Liver (tissue), 8 donors: ENCODE measurements at regions not wholly inside any gene's neighbourhood (a gene's known extent, or its start where the extent isn't known, plus 50 kb on each side); places are given as distances from the start of the nearest gene placed in this dataset.

Source experiments
- DNase-seq: peaks from one replicate; pipeline ENCODE4 v3.0.0-alpha.2; 2017; ENCODE audit warnings: low spot score
- H3K27ac ChIP-seq, 2 donors: one replicate each; pipeline ENCODE4 v1.7.0; 2013; ENCODE audit warnings: inconsistent platforms in 2 of 2, low read length in 2 of 2, control low read depth in 1 of 2, low read depth in 1 of 2, mild to moderate bottlenecking in 1 of 2
- H3K27me3 ChIP-seq, 4 donors: one replicate each; pipeline versions ENCODE4 v1.6.1 to v1.7.0; 2013; ENCODE audit warnings: low read length in 3 of 4, inconsistent platforms in 1 of 4, mild to moderate bottlenecking in 1 of 4, moderate library complexity in 1 of 4; ENCODE audit not compliant: control insufficient read depth in 4 of 4, insufficient read depth in 4 of 4
- H3K36me3 ChIP-seq, 4 donors: one replicate each; pipeline versions ENCODE4 v1.6.1 to v1.7.0; 2013; ENCODE audit warnings: low read length in 3 of 4, mild to moderate bottlenecking in 3 of 4, low read depth in 1 of 4, moderate library complexity in 1 of 4; ENCODE audit not compliant: control insufficient read depth in 4 of 4, insufficient read depth in 3 of 4
- H3K4me1 ChIP-seq, 4 donors: one replicate each; pipeline versions ENCODE4 v1.6.1 to v1.7.0; 2013; ENCODE audit warnings: low read length in 3 of 4, mild to moderate bottlenecking in 3 of 4, moderate library complexity in 1 of 4; ENCODE audit not compliant: control insufficient read depth in 4 of 4, insufficient read depth in 4 of 4
- H3K4me3 ChIP-seq, 3 donors: one replicate each; pipeline versions ENCODE4 v1.6.1 to v1.7.0; 2013; ENCODE audit warnings: low read length in 3 of 3, control low read depth in 1 of 3, low read depth in 1 of 3, mild to moderate bottlenecking in 1 of 3
- H3K9ac ChIP-seq, 2 donors: one replicate each; pipeline ENCODE4 v1.7.0; 2013; ENCODE audit warnings: low read length in 2 of 2, mild to moderate bottlenecking in 2 of 2, moderate library complexity in 2 of 2, control low read depth in 1 of 2, low read depth in 1 of 2
- H3K9me3 ChIP-seq, 4 donors: one replicate each; pipeline versions ENCODE4 v1.6.1 to v1.7.0; 2013; ENCODE audit warnings: low read length in 3 of 4; ENCODE audit not compliant: control insufficient read depth in 4 of 4
- EGR1 ChIP-seq, 2 donors: IDR thresholded peaks; 2 replicates each; pipeline ENCODE4 v1.6.1; 2016 to 2018; ENCODE audit warnings: antibody characterized with exemption in 2 of 2, low read depth in 2 of 2
- FOXA2 ChIP-seq: IDR thresholded peaks from 2 replicates; pipeline ENCODE4 v1.6.1; 2016; ENCODE audit warnings: antibody characterized with exemption
- GABPA ChIP-seq, 2 donors: IDR thresholded peaks in 1 of 2; conservative IDR thresholded peaks in 1 of 2; 2 replicates each; pipeline ENCODE4 v1.6.1; 2016; ENCODE audit warnings: antibody characterized with exemption in 2 of 2, mild to moderate bottlenecking in 1 of 2, moderate library complexity in 1 of 2
- HNF4A ChIP-seq, 2 donors: conservative IDR thresholded peaks; 2 replicates each; pipeline ENCODE4 v1.6.1; 2016; ENCODE audit warnings: antibody characterized with exemption in 2 of 2, mild to moderate bottlenecking in 2 of 2
- HNF4G ChIP-seq: IDR thresholded peaks from 2 replicates; pipeline ENCODE4 v1.6.1; 2016; ENCODE audit warnings: antibody characterized with exemption
- JUND ChIP-seq, 2 donors: IDR thresholded peaks; 2 replicates each; pipeline ENCODE4 v1.6.1; 2016; ENCODE audit warnings: antibody characterized with exemption in 2 of 2
- NR2F2 ChIP-seq: IDR thresholded peaks from 2 replicates; pipeline ENCODE4 v1.6.1; 2016; ENCODE audit warnings: antibody characterized with exemption
- RAD21 ChIP-seq, 2 donors: IDR thresholded peaks; 2 replicates each; pipeline ENCODE4 v1.6.1; 2016; ENCODE audit warnings: antibody characterized with exemption in 2 of 2, mild to moderate bottlenecking in 2 of 2
- RXRA ChIP-seq, 2 donors: IDR thresholded peaks; 2 replicates each; pipeline ENCODE4 v1.6.1; 2017 to 2018; ENCODE audit warnings: antibody characterized with exemption in 2 of 2, mild to moderate bottlenecking in 1 of 2
- TAF1 ChIP-seq: conservative IDR thresholded peaks from 2 replicates; pipeline ENCODE4 v1.6.1; 2016; ENCODE audit warnings: antibody characterized with exemption, mild to moderate bottlenecking
- YY1 ChIP-seq: IDR thresholded peaks from 2 replicates; pipeline ENCODE4 v1.6.1; 2016; ENCODE audit warnings: antibody characterized with exemption, mild to moderate bottlenecking
- WGBS: extraction: QIAGEN DNeasy Blood & Tissue Kit; methylation state at CpG from one replicate; pipeline ENCODE4 v1.1.7; 2013; 5-methylcytosine and 5-hydroxymethylcytosine counted together
- TF ChIP-seq, protein P1 (sequence below): IDR thresholded peaks from 2 replicates; pipeline ENCODE4 v1.6.1; 2016; ENCODE audit warnings: antibody characterized with exemption
- TF ChIP-seq, protein P2 (sequence below): IDR thresholded peaks from 2 replicates; pipeline ENCODE4 v1.6.1; 2016; ENCODE audit warnings: antibody characterized with exemption
- TF ChIP-seq, protein P3 (sequence below): IDR thresholded peaks from 2 replicates; pipeline ENCODE4 v1.6.1; 2016; ENCODE audit warnings: antibody characterized with exemption, mild to moderate bottlenecking
- TF ChIP-seq, protein P4 (sequence below): fragments of 150-350 bp; IDR thresholded peaks from 2 replicates; pipeline ENCODE4 v1.5.1; 2017; ENCODE audit warnings: improper control_type of control experiment, low read depth, low read length; ENCODE audit not compliant: missing input control
- TF ChIP-seq, protein P5 (sequence below): IDR thresholded peaks from 2 replicates; pipeline ENCODE4 v1.6.1; 2016; ENCODE audit warnings: antibody characterized with exemption
- donor health status: healthy.
- donor health status: healthy.
- donor health status: healthy.
- donor health status: healthy.
- donor health status: healthy.

DNA sequence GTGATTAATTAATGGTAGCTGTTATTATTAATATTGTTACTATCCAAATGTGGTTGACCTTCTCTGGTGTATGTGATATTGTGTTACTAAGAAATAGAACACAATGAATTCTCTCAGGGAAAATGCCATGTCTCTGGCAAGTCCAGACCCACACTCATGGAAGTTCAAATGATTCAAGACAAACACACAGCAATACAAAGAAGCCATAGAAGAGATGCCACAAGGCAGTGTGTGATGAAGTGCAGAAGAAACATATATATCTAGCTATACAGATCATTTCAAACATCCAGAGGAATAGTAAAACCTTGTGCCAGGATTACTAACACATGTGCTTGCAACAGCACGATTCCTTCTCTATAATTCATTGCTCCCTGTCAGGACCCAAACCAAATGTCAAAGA lies 93.1 kb upstream of the SOD3 start (continued):
- no peak for TF ChIP-seq HNF4G
- TF ChIP-seq YY1: no peak
- no peak for TF ChIP-seq RAD21 (IDR thresholded peaks at IDR 0.05)
- TF ChIP-seq, protein P1, sequence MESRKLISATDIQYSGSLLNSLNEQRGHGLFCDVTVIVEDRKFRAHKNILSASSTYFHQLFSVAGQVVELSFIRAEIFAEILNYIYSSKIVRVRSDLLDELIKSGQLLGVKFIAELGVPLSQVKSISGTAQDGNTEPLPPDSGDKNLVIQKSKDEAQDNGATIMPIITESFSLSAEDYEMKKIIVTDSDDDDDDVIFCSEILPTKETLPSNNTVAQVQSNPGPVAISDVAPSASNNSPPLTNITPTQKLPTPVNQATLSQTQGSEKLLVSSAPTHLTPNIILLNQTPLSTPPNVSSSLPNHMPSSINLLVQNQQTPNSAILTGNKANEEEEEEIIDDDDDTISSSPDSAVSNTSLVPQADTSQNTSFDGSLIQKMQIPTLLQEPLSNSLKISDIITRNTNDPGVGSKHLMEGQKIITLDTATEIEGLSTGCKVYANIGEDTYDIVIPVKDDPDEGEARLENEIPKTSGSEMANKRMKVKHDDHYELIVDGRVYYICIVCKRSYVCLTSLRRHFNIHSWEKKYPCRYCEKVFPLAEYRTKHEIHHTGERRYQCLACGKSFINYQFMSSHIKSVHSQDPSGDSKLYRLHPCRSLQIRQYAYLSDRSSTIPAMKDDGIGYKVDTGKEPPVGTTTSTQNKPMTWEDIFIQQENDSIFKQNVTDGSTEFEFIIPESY: no peak

DNA sequence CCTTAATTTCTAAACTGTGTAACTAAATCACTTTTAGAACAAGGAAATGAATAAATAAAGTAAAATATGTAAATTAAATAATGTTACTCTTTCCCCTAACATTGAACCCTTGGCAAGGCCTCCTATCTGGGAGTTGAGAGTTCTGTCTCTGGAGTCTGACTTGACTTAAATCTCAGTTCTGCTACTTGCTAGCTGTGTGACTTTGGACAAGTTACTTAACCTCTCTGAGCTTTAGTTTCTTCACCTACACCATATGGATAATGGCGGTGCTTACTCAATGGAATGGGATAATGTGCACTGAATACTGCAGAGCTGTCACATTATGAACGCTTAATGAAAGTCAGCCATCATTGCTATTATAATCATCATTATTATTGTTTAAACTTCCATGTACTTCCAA lies 92.1 kb upstream of the SOD3 start:
- Histone ChIP-seq H3K9ac (no peak overlapping the region), H3K27ac (no peak overlapping the region), H3K4me3 (no peak overlapping the region), H3K9me3 (no peaks in the 10 kb centered on the region), H3K27me3 (no peaks in the 10 kb centered on the region), H3K4me1 (no peaks in the 10 kb centered on the region), H3K36me3 (no peaks in the 10 kb centered on the region)
- 93% methylated on average over 2 of the region's 2 CpGs for WGBS
- TF ChIP-seq TAF1 (no peak), NR2F2 (no peak), RXRA (IDR thresholded peaks at IDR 0.05) (no peak), EGR1 (IDR thresholded peaks at IDR 0.05; ENCODE audit: low read depth in 2 of 2) (no peak), FOXA2 (no peak)
- TF ChIP-seq, protein P1: no peak
- TF ChIP-seq, protein P2, sequence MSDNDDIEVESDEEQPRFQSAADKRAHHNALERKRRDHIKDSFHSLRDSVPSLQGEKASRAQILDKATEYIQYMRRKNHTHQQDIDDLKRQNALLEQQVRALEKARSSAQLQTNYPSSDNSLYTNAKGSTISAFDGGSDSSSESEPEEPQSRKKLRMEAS: no peak
- no peak for DNase-seq

DNA sequence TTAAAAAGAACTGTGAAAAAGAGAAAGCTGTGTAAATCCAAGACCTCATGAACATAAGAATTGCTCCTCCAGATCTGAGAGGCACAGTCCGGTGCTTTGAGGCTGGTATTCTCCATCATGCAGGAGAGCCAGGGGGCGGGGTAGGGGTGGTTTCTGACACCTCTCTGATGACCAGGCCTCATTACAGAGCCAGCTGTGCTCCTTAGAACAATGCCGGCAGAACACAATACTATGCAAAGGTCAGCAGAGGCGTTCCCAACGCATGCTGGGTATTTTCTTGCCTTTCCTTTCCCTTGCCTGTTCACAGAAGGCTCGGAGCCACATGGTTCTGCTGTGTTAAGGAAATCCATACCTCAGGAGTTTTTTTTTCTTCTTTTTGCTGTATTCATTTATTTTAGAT lies 91.2 kb upstream of the SOD3 start:
- 51% methylated on average over 6 of the region's 6 CpGs for WGBS
- no peak for DNase-seq
- H3K9me3 ChIP-seq: no peaks in the 10 kb centered on the region
- H3K27ac ChIP-seq: no peak overlapping the region
- no peaks in the 10 kb centered on the region for H3K36me3 ChIP-seq
- no peaks in the 10 kb centered on the region for H3K4me1 ChIP-seq
- no peak for TF ChIP-seq EGR1 (IDR thresholded peaks at IDR 0.05; ENCODE audit: low read depth in 2 of 2)
- TF ChIP-seq HNF4A (conservative IDR thresholded peaks at IDR 0.05): no peak
- no peak for TF ChIP-seq RXRA (IDR thresholded peaks at IDR 0.05)
- TF ChIP-seq, protein P3, sequence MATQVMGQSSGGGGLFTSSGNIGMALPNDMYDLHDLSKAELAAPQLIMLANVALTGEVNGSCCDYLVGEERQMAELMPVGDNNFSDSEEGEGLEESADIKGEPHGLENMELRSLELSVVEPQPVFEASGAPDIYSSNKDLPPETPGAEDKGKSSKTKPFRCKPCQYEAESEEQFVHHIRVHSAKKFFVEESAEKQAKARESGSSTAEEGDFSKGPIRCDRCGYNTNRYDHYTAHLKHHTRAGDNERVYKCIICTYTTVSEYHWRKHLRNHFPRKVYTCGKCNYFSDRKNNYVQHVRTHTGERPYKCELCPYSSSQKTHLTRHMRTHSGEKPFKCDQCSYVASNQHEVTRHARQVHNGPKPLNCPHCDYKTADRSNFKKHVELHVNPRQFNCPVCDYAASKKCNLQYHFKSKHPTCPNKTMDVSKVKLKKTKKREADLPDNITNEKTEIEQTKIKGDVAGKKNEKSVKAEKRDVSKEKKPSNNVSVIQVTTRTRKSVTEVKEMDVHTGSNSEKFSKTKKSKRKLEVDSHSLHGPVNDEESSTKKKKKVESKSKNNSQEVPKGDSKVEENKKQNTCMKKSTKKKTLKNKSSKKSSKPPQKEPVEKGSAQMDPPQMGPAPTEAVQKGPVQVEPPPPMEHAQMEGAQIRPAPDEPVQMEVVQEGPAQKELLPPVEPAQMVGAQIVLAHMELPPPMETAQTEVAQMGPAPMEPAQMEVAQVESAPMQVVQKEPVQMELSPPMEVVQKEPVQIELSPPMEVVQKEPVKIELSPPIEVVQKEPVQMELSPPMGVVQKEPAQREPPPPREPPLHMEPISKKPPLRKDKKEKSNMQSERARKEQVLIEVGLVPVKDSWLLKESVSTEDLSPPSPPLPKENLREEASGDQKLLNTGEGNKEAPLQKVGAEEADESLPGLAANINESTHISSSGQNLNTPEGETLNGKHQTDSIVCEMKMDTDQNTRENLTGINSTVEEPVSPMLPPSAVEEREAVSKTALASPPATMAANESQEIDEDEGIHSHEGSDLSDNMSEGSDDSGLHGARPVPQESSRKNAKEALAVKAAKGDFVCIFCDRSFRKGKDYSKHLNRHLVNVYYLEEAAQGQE: no peak
- no peak for TF ChIP-seq YY1
- TF ChIP-seq GABPA (IDR thresholded peaks at IDR 0.05 in 1 of 2, conservative IDR thresholded peaks at IDR 0.05 in 1 of 2): no peak
- no peak for TF ChIP-seq TAF1
- TF ChIP-seq, protein P1: no peak
- TF ChIP-seq, protein P4, sequence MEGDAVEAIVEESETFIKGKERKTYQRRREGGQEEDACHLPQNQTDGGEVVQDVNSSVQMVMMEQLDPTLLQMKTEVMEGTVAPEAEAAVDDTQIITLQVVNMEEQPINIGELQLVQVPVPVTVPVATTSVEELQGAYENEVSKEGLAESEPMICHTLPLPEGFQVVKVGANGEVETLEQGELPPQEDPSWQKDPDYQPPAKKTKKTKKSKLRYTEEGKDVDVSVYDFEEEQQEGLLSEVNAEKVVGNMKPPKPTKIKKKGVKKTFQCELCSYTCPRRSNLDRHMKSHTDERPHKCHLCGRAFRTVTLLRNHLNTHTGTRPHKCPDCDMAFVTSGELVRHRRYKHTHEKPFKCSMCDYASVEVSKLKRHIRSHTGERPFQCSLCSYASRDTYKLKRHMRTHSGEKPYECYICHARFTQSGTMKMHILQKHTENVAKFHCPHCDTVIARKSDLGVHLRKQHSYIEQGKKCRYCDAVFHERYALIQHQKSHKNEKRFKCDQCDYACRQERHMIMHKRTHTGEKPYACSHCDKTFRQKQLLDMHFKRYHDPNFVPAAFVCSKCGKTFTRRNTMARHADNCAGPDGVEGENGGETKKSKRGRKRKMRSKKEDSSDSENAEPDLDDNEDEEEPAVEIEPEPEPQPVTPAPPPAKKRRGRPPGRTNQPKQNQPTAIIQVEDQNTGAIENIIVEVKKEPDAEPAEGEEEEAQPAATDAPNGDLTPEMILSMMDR: no peak
- TF ChIP-seq, protein P2: no peak
- no peak for TF ChIP-seq FOXA2
- TF ChIP-seq, protein P5, sequence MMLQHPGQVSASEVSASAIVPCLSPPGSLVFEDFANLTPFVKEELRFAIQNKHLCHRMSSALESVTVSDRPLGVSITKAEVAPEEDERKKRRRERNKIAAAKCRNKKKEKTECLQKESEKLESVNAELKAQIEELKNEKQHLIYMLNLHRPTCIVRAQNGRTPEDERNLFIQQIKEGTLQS: no peak
- TF ChIP-seq JUND (IDR thresholded peaks at IDR 0.05): no peak
- TF ChIP-seq NR2F2: no peak
- H3K27me3 ChIP-seq: no peaks in the 10 kb centered on the region
- H3K4me3 ChIP-seq: no peak overlapping the region
- H3K9ac ChIP-seq: no peak overlapping the region
